Stomach (tissue), 8 donors: ENCODE measurements at regions not wholly inside any gene's neighbourhood (a gene's known extent, or its start where the extent isn't known, plus 50 kb on each side); places are given as distances from the start of the nearest gene placed in this dataset.

Source experiments
- DNase-seq, 2 donors: peaks; one replicate each; pipeline versions ENCODE4 v3.0.0 to v3.0.0-alpha.2; 2013 to 2019
- H3K27ac ChIP-seq, 5 donors: fragments of 200-600 bp in 4 of 5; sonication (generic) in 4 of 5; one replicate each; pipeline ENCODE4 v1.5.1; 2013 to 2019; ENCODE audit warnings: mild to moderate bottlenecking in 1 of 5, moderate library complexity in 1 of 5
- H3K27me3 ChIP-seq, 3 donors: fragments of 200-600 bp; sonication (generic); one replicate each; pipeline ENCODE4 v1.5.1; 2017 to 2019; ENCODE audit warnings: mixed run types in 1 of 3
- H3K36me3 ChIP-seq, 4 donors: fragments of 200-600 bp; sonication (generic); 1 replicate in 3 of 4; 2 replicates in 1 of 4; pipeline ENCODE4 v1.5.1; 2016 to 2019
- H3K4me1 ChIP-seq, 4 donors: fragments of 200-600 bp; sonication (generic); one replicate each; pipeline ENCODE4 v1.5.1; 2016 to 2019
- H3K4me3 ChIP-seq, 4 donors: fragments of 200-600 bp; sonication (generic) in 3 of 4; one replicate each; pipeline ENCODE4 v1.5.1; 2016 to 2019; ENCODE audit warnings: mild to moderate bottlenecking in 1 of 4
- H3K9me3 ChIP-seq, 4 donors: fragments of 200-600 bp; sonication (generic); one replicate each; pipeline ENCODE4 v1.5.1; 2016 to 2019
- EP300 ChIP-seq: sonication (generic); formaldehyde crosslinking; IDR thresholded peaks from one replicate; pipeline ENCODE4 v1.6.1; 2017; ENCODE audit warnings: antibody characterized with exemption
- POLR2A ChIP-seq, 4 donors: fragments of 450-650 bp; IDR thresholded peaks; one replicate each; pipeline ENCODE4 v1.6.1; 2016; ENCODE audit warnings: antibody characterized with exemption in 4 of 4, control low read depth in 2 of 4, mild to moderate bottlenecking in 1 of 4, moderate library complexity in 1 of 4
- POLR2AphosphoS5 ChIP-seq, 3 donors: sonication (generic); formaldehyde crosslinking; IDR thresholded peaks; one replicate each; pipeline ENCODE4 v1.6.1; 2016; ENCODE audit warnings: antibody characterized with exemption in 3 of 3
- WGBS, 5 donors: extraction: QIAGEN DNeasy Blood & Tissue Kit in 3 of 5; methylation state at CpG; one replicate each; pipeline versions ENCODE4 v1.1.5 to v1.1.7; 2013 to 2018; 5-methylcytosine and 5-hydroxymethylcytosine counted together
- intact Hi-C: fragments of 100-400 bp; cut with DNase I; formaldehyde crosslinking; loops from one replicate; pipeline ENCODE4 v1.15.1; 2023; ENCODE audit warnings: low total_unique reads
- TF ChIP-seq, protein P1 (sequence below), 7 experiments: fragments of 450-650 bp in 4 of 7; fragments of 200-600 bp in 3 of 7; sonication (generic) in 3 of 7; IDR thresholded peaks; one replicate each; pipeline ENCODE4 v1.5.1; 2016 to 2019; ENCODE audit warnings: antibody characterized with exemption in 7 of 7, control low read depth in 2 of 7, mild to moderate bottlenecking in 1 of 7
- donor health status: healthy with polysubstance abuse.
- donor health status: Bipolar disorder and iron deficiency.
- donor health status: healthy.

DNA sequence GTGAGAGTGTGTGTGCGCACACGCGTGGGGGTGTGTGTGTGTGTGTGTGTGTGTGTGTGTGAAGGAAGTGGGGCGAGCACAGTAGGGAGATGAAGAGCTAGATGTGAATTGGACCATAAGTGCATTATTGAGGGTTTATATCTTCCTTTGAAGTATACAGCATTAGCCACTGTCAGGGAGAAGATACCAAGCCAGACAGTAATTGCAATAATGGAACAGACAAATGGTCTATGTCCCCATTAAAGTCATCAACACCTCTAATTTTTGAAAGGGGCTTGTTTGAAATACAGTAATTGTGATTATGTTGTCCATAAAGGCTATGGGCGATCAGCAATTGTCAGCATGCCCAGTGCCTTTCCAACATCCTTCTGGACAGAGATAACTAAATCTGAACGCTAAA is 429.2 kb upstream of the NR2F2 start:
- Histone ChIP-seq H3K9me3 (no peaks in the 10 kb centered on the region), H3K27ac (no peak overlapping the region), H3K36me3 (no peaks in the 10 kb centered on the region), H3K4me1 (no peaks in the 10 kb centered on the region), H3K4me3 (no peak overlapping the region), H3K27me3 (no peaks in the 10 kb centered on the region)
- no peak for DNase-seq
- 84 to 95% (median 90%) methylated on average over 6 of the region's 6 CpGs for WGBS, 5 donors
- TF ChIP-seq POLR2AphosphoS5 (IDR thresholded peaks at IDR 0.05): no peak
- no peak for TF ChIP-seq EP300
- TF ChIP-seq, protein P1, sequence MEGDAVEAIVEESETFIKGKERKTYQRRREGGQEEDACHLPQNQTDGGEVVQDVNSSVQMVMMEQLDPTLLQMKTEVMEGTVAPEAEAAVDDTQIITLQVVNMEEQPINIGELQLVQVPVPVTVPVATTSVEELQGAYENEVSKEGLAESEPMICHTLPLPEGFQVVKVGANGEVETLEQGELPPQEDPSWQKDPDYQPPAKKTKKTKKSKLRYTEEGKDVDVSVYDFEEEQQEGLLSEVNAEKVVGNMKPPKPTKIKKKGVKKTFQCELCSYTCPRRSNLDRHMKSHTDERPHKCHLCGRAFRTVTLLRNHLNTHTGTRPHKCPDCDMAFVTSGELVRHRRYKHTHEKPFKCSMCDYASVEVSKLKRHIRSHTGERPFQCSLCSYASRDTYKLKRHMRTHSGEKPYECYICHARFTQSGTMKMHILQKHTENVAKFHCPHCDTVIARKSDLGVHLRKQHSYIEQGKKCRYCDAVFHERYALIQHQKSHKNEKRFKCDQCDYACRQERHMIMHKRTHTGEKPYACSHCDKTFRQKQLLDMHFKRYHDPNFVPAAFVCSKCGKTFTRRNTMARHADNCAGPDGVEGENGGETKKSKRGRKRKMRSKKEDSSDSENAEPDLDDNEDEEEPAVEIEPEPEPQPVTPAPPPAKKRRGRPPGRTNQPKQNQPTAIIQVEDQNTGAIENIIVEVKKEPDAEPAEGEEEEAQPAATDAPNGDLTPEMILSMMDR (IDR thresholded peaks at IDR 0.05): no peak
- TF ChIP-seq POLR2A (IDR thresholded peaks at IDR 0.05): no peak
- intact Hi-C loops: no loop called here

DNA sequence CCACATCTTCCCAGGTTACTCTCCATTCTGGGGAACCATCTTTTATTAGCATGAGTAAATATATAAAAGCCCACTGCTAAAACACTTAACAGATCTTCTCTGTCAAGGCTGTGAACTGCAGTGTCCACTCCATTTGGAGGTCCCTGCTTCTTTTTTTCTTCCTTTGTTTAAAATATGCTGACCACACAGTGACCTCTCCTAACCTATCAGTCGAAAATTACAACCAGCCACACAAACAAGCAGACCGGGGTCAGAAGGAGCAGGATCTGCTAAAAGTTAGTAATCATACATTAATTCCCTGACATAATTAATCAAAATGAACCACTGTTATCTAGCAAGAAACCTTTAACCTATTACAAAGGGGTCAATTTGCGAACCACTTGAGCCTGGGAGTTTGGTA is 427.9 kb upstream of the NR2F2 start:
- Histone ChIP-seq H3K4me1 (no peaks in the 10 kb centered on the region), H3K9me3 (no peaks in the 10 kb centered on the region), H3K36me3 (no peaks in the 10 kb centered on the region), H3K27ac (no peak overlapping the region), H3K4me3 (no peak overlapping the region), H3K27me3 (no peaks in the 10 kb centered on the region)
- intact Hi-C loops: no loop called here
- no peak for DNase-seq
- 54 to 66% (median 60%) methylated on average over 3 of the region's 3 CpGs for WGBS, 5 donors
- TF ChIP-seq, protein P1 (IDR thresholded peaks at IDR 0.05): no peak
- TF ChIP-seq EP300 (no peak), POLR2A (IDR thresholded peaks at IDR 0.05) (no peak), POLR2AphosphoS5 (IDR thresholded peaks at IDR 0.05) (no peak)

GRCh38 chr15:95903352-95903751 is 427.1 kb upstream of the NR2F2 start:
- Histone ChIP-seq H3K9me3 (no peaks in the 10 kb centered on the region), H3K27me3 (no peaks in the 10 kb centered on the region), H3K36me3 (no peaks in the 10 kb centered on the region), H3K4me3 (no peak overlapping the region), H3K27ac (no peak overlapping the region), H3K4me1 (no peaks in the 10 kb centered on the region)
- 46 to 64% (median 60%) methylated on average over 4 of the region's 4 CpGs for WGBS, 5 donors
- DNase-seq: no peak
- TF ChIP-seq EP300 (no peak), POLR2AphosphoS5 (IDR thresholded peaks at IDR 0.05) (no peak), POLR2A (IDR thresholded peaks at IDR 0.05) (no peak)
- TF ChIP-seq, protein P1 (IDR thresholded peaks at IDR 0.05): no peak
- intact Hi-C loops: no loop called here

GRCh38 chr15:95910643-95911212 is 419.8 kb upstream of the NR2F2 start:
- TF ChIP-seq POLR2AphosphoS5 (IDR thresholded peaks at IDR 0.05) (no peak), POLR2A (IDR thresholded peaks at IDR 0.05) (no peak), EP300 (no peak)
- TF ChIP-seq, protein P1 (IDR thresholded peaks at IDR 0.05): no peak
- Histone ChIP-seq H3K36me3 (no peaks in the 10 kb centered on the region), H3K4me1 (peaks cover 0 to 4% (median 0%) of the 10 kb centered on the region in 4 donors), H3K27me3 (no peaks in the 10 kb centered on the region), H3K27ac (no peak overlapping the region), H3K4me3 (no peak overlapping the region), H3K9me3 (no peaks in the 10 kb centered on the region)
- 82 to 90% (median 85%) methylated on average over 11 of the region's 11 CpGs for WGBS, 5 donors
- no peak for DNase-seq
- intact Hi-C loops: no loop called here
